ENCODE measurements at regions not wholly inside any gene's neighbourhood (a gene's known extent, or its start where the extent isn't known, plus 50 kb on each side); places are given as distances from the start of the nearest gene placed in this dataset.
"Not testable (repeated sequence)": the region's sequence is repeated elsewhere in the genome, so short reads cannot be mapped to it uniquely, and the experiment has no call there.

GRCh38 chr5:120942596-120943350 is 478.7 kb downstream of the PRR16 start:
- H3K36me3 Mint-ChIP-seq, result no peaks in the 10 kb centered on the region
- H3K4me1 Mint-ChIP-seq (ENCODE audit: unreplicated experiment), result no peaks in the 10 kb centered on the region
- no peak overlapping the region for H3K4me3 Mint-ChIP-seq
- H3K27ac Mint-ChIP-seq, result no peak overlapping the region
- no peaks in the 10 kb centered on the region for H3K9me3 Mint-ChIP-seq
- no peak for TF ChIP-seq CTCF (conservative IDR thresholded peaks at IDR 0.05)
- H3K27me3 Mint-ChIP-seq, result no peaks in the 10 kb centered on the region
- no peak for DNase-seq (ENCODE audit: extremely low spot score, unreplicated experiment)

GRCh38 chr5:120949596-120949995 is 485.5 kb downstream of the PRR16 start:
- not testable (repeated sequence) for DNase-seq (ENCODE audit: extremely low spot score, unreplicated experiment); H3K4me3 Mint-ChIP-seq

GRCh38 chr5:120953445-120953844 is 489.3 kb downstream of the PRR16 start:
- not testable (repeated sequence) for H3K4me1 Mint-ChIP-seq (ENCODE audit: unreplicated experiment); H3K27ac Mint-ChIP-seq; DNase-seq (ENCODE audit: extremely low spot score, unreplicated experiment); H3K36me3 Mint-ChIP-seq; H3K27me3 Mint-ChIP-seq; H3K4me3 Mint-ChIP-seq
- peaks cover 12% of the 10 kb centered on the region for H3K9me3 Mint-ChIP-seq

More at GRCh38 chr5:120949596-120949995, 485.5 kb downstream of the PRR16 start:
- H3K27ac Mint-ChIP-seq; H3K36me3 Mint-ChIP-seq; H3K4me1 Mint-ChIP-seq (ENCODE audit: unreplicated experiment); H3K27me3 Mint-ChIP-seq: not testable (repeated sequence)
- peaks cover 12% of the 10 kb centered on the region for H3K9me3 Mint-ChIP-seq

GRCh38 chr5:120954255-120954654 is 490.2 kb downstream of the PRR16 start:
- H3K36me3 Mint-ChIP-seq, result no peaks in the 10 kb centered on the region
- TF ChIP-seq CTCF (conservative IDR thresholded peaks at IDR 0.05), result no peak
- no peaks in the 10 kb centered on the region for H3K4me1 Mint-ChIP-seq (ENCODE audit: unreplicated experiment)
- H3K4me3 Mint-ChIP-seq, result no peak overlapping the region
- no peak for DNase-seq (ENCODE audit: extremely low spot score, unreplicated experiment)
- H3K27ac Mint-ChIP-seq, result no peak overlapping the region
- peaks cover 12% of the 10 kb centered on the region for H3K9me3 Mint-ChIP-seq
- H3K27me3 Mint-ChIP-seq, result no peaks in the 10 kb centered on the region

GRCh38 chr5:120955795-120956194 is 491.7 kb downstream of the PRR16 start:
- no peak overlapping the region for H3K4me3 Mint-ChIP-seq
- H3K4me1 Mint-ChIP-seq (ENCODE audit: unreplicated experiment), result no peaks in the 10 kb centered on the region
- H3K9me3 Mint-ChIP-seq, result peaks cover 9% of the 10 kb centered on the region
- no peaks in the 10 kb centered on the region for H3K27me3 Mint-ChIP-seq
- H3K36me3 Mint-ChIP-seq, result no peaks in the 10 kb centered on the region
- no peak for DNase-seq (ENCODE audit: extremely low spot score, unreplicated experiment)
- no peak overlapping the region for H3K27ac Mint-ChIP-seq
- no peak for TF ChIP-seq CTCF (conservative IDR thresholded peaks at IDR 0.05)

- H3K4me1 Mint-ChIP-seq (ENCODE audit: unreplicated experiment), result no peaks in the 10 kb centered on the region
- H3K27me3 Mint-ChIP-seq, result no peaks in the 10 kb centered on the region
- no peaks in the 10 kb centered on the region for H3K9me3 Mint-ChIP-seq
- no peak for TF ChIP-seq CTCF (conservative IDR thresholded peaks at IDR 0.05)
- no peak for DNase-seq (ENCODE audit: extremely low spot score, unreplicated experiment)
- H3K27ac Mint-ChIP-seq, result no peak overlapping the region
- no peaks in the 10 kb centered on the region for H3K36me3 Mint-ChIP-seq
- no peak overlapping the region for H3K4me3 Mint-ChIP-seq
Measured at GRCh38 chr5:120958877-120959485, 494.9 kb downstream of the PRR16 start.
